NT2/D1 (cell line): ENCODE measurements at regions not wholly inside any gene's neighbourhood (a gene's known extent, or its start where the extent isn't known, plus 50 kb on each side); places are given as distances from the start of the nearest gene placed in this dataset.

Source experiments
- SUZ12 ChIP-seq: IDR thresholded peaks from 2 replicates; pipeline ENCODE4 v1.6.1; 2011; ENCODE audit not compliant: insufficient read length, insufficient read depth; ENCODE audit errors: extremely low read depth
- YY1 ChIP-seq: IDR thresholded peaks from 2 replicates; pipeline ENCODE4 v1.6.1; 2011; ENCODE audit not compliant: insufficient read length, insufficient read depth
- ZNF274 ChIP-seq: IDR thresholded peaks from 2 replicates; pipeline ENCODE4 v1.6.1; 2011; ENCODE audit warnings: mild to moderate bottlenecking, low read depth, low read length

DNA sequence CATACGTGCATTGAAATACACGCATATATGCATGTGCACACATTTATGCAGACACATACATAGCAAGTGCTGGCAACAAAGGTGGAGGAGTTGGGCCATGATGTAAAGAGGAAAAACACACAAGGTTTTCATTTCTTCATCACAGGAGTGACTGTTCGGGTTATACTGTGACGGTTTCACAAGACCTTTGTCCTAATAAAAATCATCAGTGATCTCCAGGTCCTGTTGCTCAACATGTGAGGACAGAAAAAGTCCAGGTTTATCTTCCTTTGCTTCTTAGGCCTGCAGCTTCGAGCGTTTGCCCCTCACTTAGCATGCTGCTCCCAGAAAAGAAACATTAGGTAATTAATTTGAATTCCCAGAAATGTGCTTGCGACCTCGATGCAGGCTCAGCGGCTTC is 1260.0 kb upstream of the TMEM132C start:
- TF ChIP-seq ZNF274 (no peak), YY1 (no peak), SUZ12 (no peak)
